GM18505 (cell line): ENCODE measurements at regions not wholly inside any gene's neighbourhood (a gene's known extent, or its start where the extent isn't known, plus 50 kb on each side); places are given as distances from the start of the nearest gene placed in this dataset.
A peak's percentile ranks its signal among the peaks of the same experiment; 100 is the strongest.

Experiments used
- ATAC-seq: cut with Tn5 transposase; IDR thresholded peaks from one replicate; pipeline ENCODE4 v1.9.1; 2021; ENCODE audit not compliant: unreplicated experiment
- POLR2A ChIP-seq: IDR thresholded peaks from 4 replicates; pipeline ENCODE4 v1.6.1; 2011; ENCODE audit warnings: borderline replicate concordance; ENCODE audit not compliant: insufficient read depth, insufficient read length; ENCODE audit errors: extremely low read depth

DNA sequence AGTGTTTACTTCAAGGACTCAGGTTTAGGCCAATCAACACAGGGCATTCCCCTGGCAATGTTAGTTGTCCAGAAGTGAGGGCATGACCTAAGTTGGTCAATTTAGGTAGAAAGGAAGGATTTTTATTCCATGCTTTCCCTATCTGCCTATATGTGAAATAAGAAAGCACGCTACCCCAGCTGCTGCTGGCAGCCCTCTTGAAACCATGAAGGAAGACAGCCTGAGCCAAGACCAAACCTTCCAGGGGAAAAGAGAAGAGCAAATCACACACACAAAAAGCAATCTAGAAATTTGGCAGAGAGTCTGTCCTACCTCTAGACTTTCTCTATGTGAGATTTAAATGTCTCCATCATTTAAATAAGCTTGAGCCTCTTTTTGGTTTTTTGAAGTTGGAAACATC is 387.6 kb downstream of the TNS1 start:
- TF ChIP-seq POLR2A, result no peak
- no peak for ATAC-seq

- TF ChIP-seq POLR2A, result no peak
- ATAC-seq, result no peak
Observed at GRCh38 chr2:217614498-217614897, 388.3 kb downstream of the TNS1 start.

DNA sequence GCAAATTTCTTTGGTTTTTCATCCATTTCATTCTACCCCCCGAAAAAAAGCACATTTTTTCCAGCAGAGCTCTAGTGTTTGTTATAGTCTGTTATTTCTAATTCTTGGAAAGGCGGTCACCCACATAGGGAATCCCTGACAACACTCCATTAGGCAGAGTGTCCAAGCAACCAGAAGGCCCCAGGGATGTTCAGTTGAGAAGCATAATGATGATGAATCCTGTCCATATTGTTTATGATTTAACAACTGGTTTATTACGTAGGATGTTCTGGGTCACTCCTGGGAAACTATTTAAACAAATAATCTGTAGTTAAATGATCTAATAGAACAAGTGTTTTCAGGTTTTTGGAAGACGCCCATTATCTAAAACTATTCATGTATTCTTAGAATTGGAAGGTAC is 388.7 kb downstream of the TNS1 start:
- TF ChIP-seq POLR2A, result no peak

GRCh38 chr2:217612920-217613319 is 389.9 kb downstream of the TNS1 start:
- ATAC-seq, result no peak
- no peak for TF ChIP-seq POLR2A

More for the DNA sequence above, 388.7 kb downstream of the TNS1 start:
- ATAC-seq, result no peak

GRCh38 chr2:217612211-217612610 is 390.6 kb downstream of the TNS1 start:
- no peak for ATAC-seq
- no peak for TF ChIP-seq POLR2A

GRCh38 chr2:217611626-217612127 is 391.1 kb downstream of the TNS1 start:
- no peak for ATAC-seq
- TF ChIP-seq POLR2A, result no peak

- no peak for ATAC-seq
- no peak for TF ChIP-seq POLR2A
Observed at GRCh38 chr2:217611056-217611455, 391.7 kb downstream of the TNS1 start.

DNA sequence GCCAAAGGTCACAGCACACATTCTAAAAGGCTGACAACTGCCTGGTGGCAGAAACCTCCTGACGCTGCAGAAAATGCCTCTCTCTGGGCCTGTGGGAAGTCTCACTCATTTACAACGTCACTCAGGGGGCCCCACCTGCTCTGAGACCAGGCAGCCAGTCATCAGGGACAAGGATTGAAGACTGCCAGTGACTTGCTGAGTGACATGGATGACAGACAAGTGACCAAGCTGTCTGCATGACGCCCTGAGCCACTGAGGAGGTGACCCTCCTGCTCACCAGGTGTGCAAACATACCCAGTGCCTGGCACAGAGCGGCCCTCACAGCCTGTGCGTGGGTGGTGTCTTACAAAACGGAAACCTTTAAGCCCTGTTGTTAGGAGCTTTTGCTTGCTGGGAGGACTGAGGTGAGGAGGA is 392.4 kb downstream of the TNS1 start:
- ATAC-seq, result peak; percentile 58
- TF ChIP-seq POLR2A, result no peak

DNA sequence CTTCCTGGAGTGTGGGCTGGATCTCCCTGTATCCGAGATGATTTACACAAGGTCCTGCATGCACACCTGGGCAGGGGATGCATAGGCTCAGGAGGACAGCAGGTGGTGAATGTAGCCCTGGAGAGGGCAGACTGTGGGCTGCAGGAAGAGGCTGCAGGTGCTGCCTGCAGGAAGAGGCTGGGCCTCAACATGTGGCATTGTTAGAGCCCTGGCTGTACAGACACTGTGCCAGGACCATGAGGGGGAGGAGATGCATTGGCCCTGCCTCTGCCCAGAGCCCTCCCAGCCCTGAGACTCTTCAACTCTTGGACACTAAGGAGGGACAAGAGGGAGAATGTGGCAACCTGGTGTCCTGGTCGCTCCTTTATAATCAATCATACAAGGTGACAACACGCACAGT is 392.8 kb downstream of the TNS1 start:
- no peak for ATAC-seq

DNA sequence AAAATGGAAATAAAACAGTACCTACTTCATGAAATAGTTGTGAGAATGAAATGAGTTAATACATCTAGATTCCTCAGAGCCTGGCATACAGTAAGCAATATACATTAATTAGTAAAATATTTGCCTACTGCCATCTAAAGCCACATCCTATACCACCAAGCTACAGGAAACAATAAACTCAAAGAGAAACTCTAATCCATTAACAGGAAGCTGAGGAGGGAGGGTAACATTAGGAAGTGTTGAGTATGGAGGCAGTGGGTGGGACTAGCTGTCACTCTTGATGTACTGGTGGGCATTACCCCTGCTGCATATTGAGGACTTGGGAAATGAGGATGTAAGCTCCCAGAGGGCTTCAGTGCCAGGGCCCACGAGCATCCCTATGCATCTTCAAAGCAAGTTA is 396.5 kb downstream of the TNS1 start:
- ATAC-seq, result no peak
- TF ChIP-seq POLR2A, result no peak

More for the DNA sequence above, 392.8 kb downstream of the TNS1 start:
- TF ChIP-seq POLR2A, result no peak

GRCh38 chr2:217604527-217605194 is 398.1 kb downstream of the TNS1 start:
- no peak for TF ChIP-seq POLR2A
- ATAC-seq, result no peak

GRCh38 chr2:217601601-217602000 is 401.2 kb downstream of the TNS1 start:
- ATAC-seq, result no peak
- no peak for TF ChIP-seq POLR2A

DNA sequence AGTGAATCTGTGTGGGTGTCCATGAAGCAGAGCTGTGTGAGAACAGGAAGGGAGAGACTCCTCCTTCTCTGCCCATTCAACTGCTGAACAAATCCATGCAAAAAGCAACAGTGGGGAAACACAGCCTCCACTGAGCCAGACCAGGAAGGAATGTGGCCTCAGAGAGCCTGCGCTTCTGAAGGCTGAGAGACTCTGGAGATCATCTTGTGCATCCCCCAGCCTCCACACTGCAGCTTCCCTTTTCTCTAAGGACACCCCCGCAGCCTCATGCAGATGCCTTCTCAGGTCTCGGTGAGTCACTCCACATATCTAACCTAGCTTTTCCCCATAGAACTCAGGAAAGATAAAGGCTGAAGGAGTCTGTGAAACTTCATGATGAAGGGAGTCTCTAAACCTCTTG is 402.9 kb downstream of the TNS1 start:
- no peak for TF ChIP-seq POLR2A
- no peak for ATAC-seq

DNA sequence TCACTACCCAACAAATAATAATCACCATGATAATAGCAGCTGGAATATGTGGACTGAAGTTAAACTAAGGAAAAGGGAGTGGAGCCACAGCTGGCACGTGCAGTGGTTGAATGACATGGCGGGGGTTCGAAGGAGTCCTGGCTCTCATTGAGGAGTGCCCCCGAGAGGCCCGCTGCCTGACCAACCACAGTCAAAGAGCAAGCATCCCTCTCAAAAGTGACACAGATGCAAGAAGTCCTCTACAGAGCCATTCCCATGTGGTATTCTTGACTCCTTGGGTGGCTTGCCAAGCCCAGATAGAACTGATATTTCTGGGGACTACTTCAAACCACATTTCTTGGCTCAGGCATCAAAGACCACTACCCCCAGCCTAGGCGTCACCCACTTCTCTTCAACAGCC is 405.1 kb downstream of the TNS1 start:
- no peak for ATAC-seq
- no peak for TF ChIP-seq POLR2A

- TF ChIP-seq POLR2A, result no peak
- no peak for ATAC-seq
Observed at GRCh38 chr2:217597145-217597544, 405.6 kb downstream of the TNS1 start.

GRCh38 chr2:217593732-217594131 is 409.1 kb downstream of the TNS1 start:
- TF ChIP-seq POLR2A, result no peak
- peak; percentile 73 for ATAC-seq

- no peak for ATAC-seq
- no peak for TF ChIP-seq POLR2A
Observed at GRCh38 chr2:217588266-217588665, 414.5 kb downstream of the TNS1 start.
